Astrocyte (in vitro differentiated cells and primary cell): ENCODE measurements at regions not wholly inside any gene's neighbourhood (a gene's known extent, or its start where the extent isn't known, plus 50 kb on each side); places are given as distances from the start of the nearest gene placed in this dataset.

Experiments
- DNase-seq: peaks from one replicate; pipeline ENCODE4 v3.0.0-alpha.2; 2010; ENCODE audit warnings: low read depth
- FAIRE-seq: peaks from 2 replicates; lab custom pipeline; 2011; peaks lifted over from hg19 to GRCh38; lab: Jason Lieb, UNC
- H2AFZ ChIP-seq: 2 replicates; pipeline ENCODE4 v1.6.0; 2012; ENCODE audit warnings: low read depth, low read length, inconsistent platforms
- H3K27ac ChIP-seq: 2 replicates; pipeline ENCODE4 v1.5.1; 2011; ENCODE audit warnings: low read depth, low read length, inconsistent platforms
- H3K27me3 ChIP-seq: 2 replicates; pipeline ENCODE4 v1.6.0; 2011; ENCODE audit warnings: low read length, inconsistent platforms; ENCODE audit not compliant: insufficient read depth
- H3K36me3 ChIP-seq: 2 replicates; pipeline ENCODE4 v1.5.1; 2011; ENCODE audit warnings: low read length, inconsistent platforms; ENCODE audit not compliant: insufficient read depth
- H3K4me1 ChIP-seq: 2 replicates; pipeline ENCODE4 v1.5.1; 2011; ENCODE audit warnings: low read length, inconsistent platforms; ENCODE audit not compliant: insufficient read depth
- H3K4me2 ChIP-seq: 2 replicates; pipeline ENCODE4 v1.6.0; 2012; ENCODE audit warnings: low read length, inconsistent platforms
- H3K4me3 ChIP-seq: 2 replicates; pipeline ENCODE4 v1.5.1; 2011; ENCODE audit warnings: low read depth, mild to moderate bottlenecking, low read length, inconsistent platforms; ENCODE audit not compliant: insufficient read depth
- H3K79me2 ChIP-seq: 2 replicates; pipeline ENCODE4 v1.6.0; 2012; ENCODE audit warnings: mild to moderate bottlenecking, low read length, inconsistent platforms; ENCODE audit not compliant: insufficient read depth
- H3K9ac ChIP-seq: 2 replicates; pipeline ENCODE4 v1.6.0; 2012; ENCODE audit warnings: mild to moderate bottlenecking, low read length, inconsistent platforms
- H3K9me3 ChIP-seq: 2 replicates; pipeline ENCODE4 v1.5.1; 2012; ENCODE audit warnings: low read depth, mild to moderate bottlenecking, low read length, inconsistent platforms; ENCODE audit not compliant: insufficient read depth
- H4K20me1 ChIP-seq: 2 replicates; pipeline ENCODE4 v1.6.0; 2012; ENCODE audit warnings: low read length, inconsistent platforms; ENCODE audit not compliant: insufficient read depth
- H3K27ac Mint-ChIP-seq: one replicate; pipeline ENCODE4 v1.8.0; 2021; ENCODE audit warnings: mild to moderate bottlenecking, mixed read lengths; ENCODE audit not compliant: unreplicated experiment
- H3K27me3 Mint-ChIP-seq: one replicate; pipeline ENCODE4 v1.8.0; 2021; ENCODE audit warnings: low read depth, mixed read lengths; ENCODE audit not compliant: unreplicated experiment
- H3K36me3 Mint-ChIP-seq: one replicate; pipeline ENCODE4 v1.8.0; 2021; ENCODE audit warnings: low read depth, mixed read lengths; ENCODE audit not compliant: unreplicated experiment
- H3K4me1 Mint-ChIP-seq: one replicate; pipeline ENCODE4 v1.8.0; 2021; ENCODE audit warnings: low read depth, mixed read lengths; ENCODE audit not compliant: unreplicated experiment
- H3K4me3 Mint-ChIP-seq: one replicate; pipeline ENCODE4 v1.8.0; 2021; ENCODE audit warnings: mild to moderate bottlenecking, moderate library complexity, mixed read lengths; ENCODE audit not compliant: unreplicated experiment
- H3K9me3 Mint-ChIP-seq: one replicate; pipeline ENCODE4 v1.8.0; 2021; ENCODE audit warnings: mild to moderate bottlenecking, mixed read lengths; ENCODE audit not compliant: unreplicated experiment
- CTCF ChIP-seq: IDR thresholded peaks from 2 replicates; pipeline ENCODE4 v1.5.1; 2011; ENCODE audit warnings: low read depth, mild to moderate bottlenecking, inconsistent platforms, low read length, moderate library complexity; ENCODE audit not compliant: insufficient read depth
- EZH2 ChIP-seq: IDR thresholded peaks from 2 replicates; pipeline ENCODE4 v1.6.1; 2012; ENCODE audit warnings: mild to moderate bottlenecking, low read length, inconsistent platforms; ENCODE audit not compliant: insufficient read depth

- FAIRE-seq (no peak), DNase-seq (no peak)
- peak overlapping the region; percentile 2 for H3K4me2 ChIP-seq
- TF ChIP-seq CTCF = no peak
- no peak for TF ChIP-seq EZH2
- Mint-ChIP-seq H3K27me3 (no peaks in the 10 kb centered on the region), H3K4me1 (peaks cover 26% of the 10 kb centered on the region), H3K9me3 (no peaks in the 10 kb centered on the region), H3K4me3 (no peak overlapping the region), H3K27ac (no peak overlapping the region), H3K36me3 (no peaks in the 10 kb centered on the region)
- H3K27me3 ChIP-seq = no peaks in the 10 kb centered on the region
- H4K20me1 ChIP-seq = no peaks in the 10 kb centered on the region
- H3K4me3 ChIP-seq = no peak overlapping the region
- H3K79me2 ChIP-seq = no peaks in the 10 kb centered on the region
- peaks cover 37% of the 10 kb centered on the region for H3K4me1 ChIP-seq
- H3K9ac ChIP-seq = no peak overlapping the region
- H3K27ac ChIP-seq = no peak overlapping the region
- peak overlapping the region; percentile 6 for H2AFZ ChIP-seq
- no peaks in the 10 kb centered on the region for H3K36me3 ChIP-seq
- H3K9me3 ChIP-seq = no peaks in the 10 kb centered on the region
Observed at GRCh38 chr5:107808671-107809137, 138.0 kb upstream of the EFNA5 start.

DNA sequence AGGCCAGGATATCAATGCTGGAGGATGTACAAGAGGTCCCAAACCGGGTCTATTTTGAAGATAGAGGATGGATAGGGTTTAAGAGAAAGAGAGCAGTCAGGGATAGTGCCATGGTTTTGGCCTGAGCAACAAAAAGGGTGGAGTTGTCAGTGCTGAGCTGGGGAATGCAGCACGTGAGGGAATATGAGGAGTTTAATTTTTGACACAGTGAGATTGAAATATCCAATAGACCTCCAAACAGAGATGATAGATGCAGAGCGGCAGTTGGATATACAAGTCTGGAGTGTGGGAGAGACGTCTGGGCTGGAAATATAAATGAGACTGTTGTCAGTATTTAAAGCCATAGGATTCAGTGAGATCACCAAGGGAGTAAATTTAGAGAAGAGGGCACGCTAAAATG, 136.7 kb upstream of the EFNA5 start:
- Histone ChIP-seq H3K9me3 (no peaks in the 10 kb centered on the region), H4K20me1 (no peaks in the 10 kb centered on the region), H3K9ac (no peak overlapping the region), H3K79me2 (no peaks in the 10 kb centered on the region), H3K4me1 (peaks cover 26% of the 10 kb centered on the region), H3K36me3 (no peaks in the 10 kb centered on the region), H3K4me3 (no peak overlapping the region), H3K27ac (no peak overlapping the region), H3K27me3 (no peaks in the 10 kb centered on the region), H2AFZ (no peak overlapping the region), H3K4me2 (no peak overlapping the region)
- no peak overlapping the region for H3K4me3 Mint-ChIP-seq
- H3K4me1 Mint-ChIP-seq = peaks cover 14% of the 10 kb centered on the region
- no peaks in the 10 kb centered on the region for H3K9me3 Mint-ChIP-seq
- peaks cover 1% of the 10 kb centered on the region for H3K36me3 Mint-ChIP-seq
- H3K27ac Mint-ChIP-seq = no peak overlapping the region
- DNase-seq (no peak), FAIRE-seq (no peak)
- H3K27me3 Mint-ChIP-seq = no peaks in the 10 kb centered on the region
- TF ChIP-seq CTCF (no peak), EZH2 (no peak)

DNA sequence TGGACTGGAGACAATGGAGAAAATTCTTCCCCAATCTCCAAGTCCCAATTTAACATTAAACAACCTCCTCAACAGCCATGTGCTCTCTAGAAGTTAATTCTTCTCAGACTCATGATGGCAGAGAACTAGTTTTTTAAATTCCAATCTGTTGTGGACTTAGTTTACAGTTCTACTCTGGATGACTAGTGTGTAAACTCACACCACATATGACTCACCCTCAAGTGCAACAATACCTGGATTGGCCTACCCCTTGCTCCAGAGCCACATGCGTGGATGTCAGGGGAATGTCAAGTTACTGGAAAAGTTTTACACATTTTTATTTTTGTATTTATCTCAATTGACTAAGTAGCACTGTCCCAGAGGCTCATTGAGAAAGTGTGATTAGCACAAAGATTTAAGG, 136.0 kb upstream of the EFNA5 start:
- H3K79me2 ChIP-seq = no peaks in the 10 kb centered on the region
- DNase-seq = peak; percentile 88
- no peak for TF ChIP-seq CTCF
- H3K4me2 ChIP-seq = peak overlapping the region; percentile 33
- no peaks in the 10 kb centered on the region for H4K20me1 ChIP-seq
- H3K27me3 Mint-ChIP-seq = no peaks in the 10 kb centered on the region
- H3K9ac ChIP-seq = no peak overlapping the region
- no peak overlapping the region for H3K4me3 ChIP-seq
- H3K4me1 Mint-ChIP-seq = peaks cover 7% of the 10 kb centered on the region
- no peak overlapping the region for H3K4me3 Mint-ChIP-seq
- H3K36me3 ChIP-seq = no peaks in the 10 kb centered on the region
- no peaks in the 10 kb centered on the region for H3K27me3 ChIP-seq
- H2AFZ ChIP-seq = peak overlapping the region; percentile 8
- H3K36me3 Mint-ChIP-seq = peaks cover 2% of the 10 kb centered on the region
- FAIRE-seq = no peak
- no peaks in the 10 kb centered on the region for H3K9me3 Mint-ChIP-seq
- H3K9me3 ChIP-seq = no peaks in the 10 kb centered on the region
- peaks cover 22% of the 10 kb centered on the region for H3K4me1 ChIP-seq
- no peak overlapping the region for H3K27ac ChIP-seq
- no peak overlapping the region for H3K27ac Mint-ChIP-seq
